ENCODE measurements at regions not wholly inside any gene's neighbourhood (a gene's known extent, or its start where the extent isn't known, plus 50 kb on each side); places are given as distances from the start of the nearest gene placed in this dataset.

- Mint-ChIP-seq H3K27ac (no peak overlapping the region), H3K4me1 (peaks cover 25% of the 10 kb centered on the region), H3K36me3 (ENCODE audit: low read depth) (no peaks in the 10 kb centered on the region), H3K9me3 (no peaks in the 10 kb centered on the region), H3K4me3 (no peak overlapping the region), H3K27me3 (ENCODE audit: low read depth, poor library complexity) (peaks cover 4% of the 10 kb centered on the region)
- DNase-seq = peak; percentile 36
- TF ChIP-seq CTCF (IDR thresholded peaks at IDR 0.05) = peak; percentile 45
Observed at GRCh38 chr1:185670187-185670627, 64.0 kb upstream of the HMCN1 start.

GRCh38 chr1:185668013-185668412, 66.2 kb upstream of the HMCN1 start:
- DNase-seq = no peak
- Mint-ChIP-seq H3K9me3 (peaks cover 4% of the 10 kb centered on the region), H3K36me3 (ENCODE audit: low read depth) (no peaks in the 10 kb centered on the region), H3K27me3 (ENCODE audit: low read depth, poor library complexity) (peaks cover 5% of the 10 kb centered on the region), H3K4me1 (peaks cover 12% of the 10 kb centered on the region), H3K27ac (no peak overlapping the region), H3K4me3 (no peak overlapping the region)
- TF ChIP-seq CTCF (IDR thresholded peaks at IDR 0.05) = no peak

- Mint-ChIP-seq H3K9me3 (peaks cover 4% of the 10 kb centered on the region), H3K27me3 (ENCODE audit: low read depth, poor library complexity) (peaks cover 5% of the 10 kb centered on the region), H3K4me3 (no peak overlapping the region), H3K4me1 (peaks cover 14% of the 10 kb centered on the region), H3K27ac (no peak overlapping the region), H3K36me3 (ENCODE audit: low read depth) (no peaks in the 10 kb centered on the region)
- no peak for TF ChIP-seq CTCF (IDR thresholded peaks at IDR 0.05)
- no peak for DNase-seq
Observed at GRCh38 chr1:185666582-185666981, 67.6 kb upstream of the HMCN1 start.

DNA sequence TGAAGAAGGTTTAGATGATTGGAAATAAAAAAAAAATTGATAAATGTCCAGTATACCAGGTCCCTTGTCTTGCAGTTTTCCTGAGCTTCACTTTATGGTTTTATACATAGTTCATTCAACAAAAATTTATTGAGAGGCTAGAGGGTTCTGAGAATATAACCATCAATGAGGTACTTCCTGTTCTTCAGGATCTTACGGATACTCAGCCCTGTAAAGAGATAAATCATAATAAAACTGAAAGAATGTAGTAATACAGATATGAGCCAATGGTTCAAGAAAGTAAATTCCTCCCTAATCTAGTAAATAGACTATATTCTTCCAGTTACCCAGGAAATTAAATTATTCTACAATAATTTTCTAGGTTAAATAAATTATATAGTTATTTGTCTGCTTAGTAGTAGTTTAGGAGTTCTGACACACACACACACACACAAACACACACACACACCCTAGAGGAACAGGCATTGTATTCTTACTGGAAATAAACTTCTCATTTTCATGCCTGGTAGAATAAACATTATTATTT, 70.4 kb upstream of the HMCN1 start:
- peaks cover 4% of the 10 kb centered on the region for H3K9me3 Mint-ChIP-seq
- no peaks in the 10 kb centered on the region for H3K36me3 Mint-ChIP-seq (ENCODE audit: low read depth)
- no peak for TF ChIP-seq CTCF (IDR thresholded peaks at IDR 0.05)
- peaks cover 5% of the 10 kb centered on the region for H3K27me3 Mint-ChIP-seq (ENCODE audit: low read depth, poor library complexity)
- peak overlapping the region; percentile 54 for H3K27ac Mint-ChIP-seq
- peaks cover 9% of the 10 kb centered on the region for H3K4me1 Mint-ChIP-seq
- H3K4me3 Mint-ChIP-seq = no peak overlapping the region
- DNase-seq = no peak

- no peak for DNase-seq
- Mint-ChIP-seq H3K36me3 (ENCODE audit: low read depth) (no peaks in the 10 kb centered on the region), H3K9me3 (peaks cover 4% of the 10 kb centered on the region), H3K27me3 (ENCODE audit: low read depth, poor library complexity) (peaks cover 5% of the 10 kb centered on the region), H3K4me3 (no peak overlapping the region), H3K27ac (peak overlapping the region; percentile 54), H3K4me1 (peaks cover 9% of the 10 kb centered on the region)
- TF ChIP-seq CTCF (IDR thresholded peaks at IDR 0.05) = no peak
Observed at GRCh38 chr1:185663332-185663731, 70.9 kb upstream of the HMCN1 start.

- Mint-ChIP-seq H3K27me3 (ENCODE audit: low read depth, poor library complexity) (peaks cover 5% of the 10 kb centered on the region), H3K36me3 (ENCODE audit: low read depth) (no peaks in the 10 kb centered on the region), H3K27ac (no peak overlapping the region), H3K9me3 (peaks cover 4% of the 10 kb centered on the region), H3K4me3 (no peak overlapping the region), H3K4me1 (peaks cover 9% of the 10 kb centered on the region)
- no peak for TF ChIP-seq CTCF (IDR thresholded peaks at IDR 0.05)
- no peak for DNase-seq
Observed at GRCh38 chr1:185661971-185662370, 72.2 kb upstream of the HMCN1 start.
